T47D (cell line): ENCODE measurements at regions not wholly inside any gene's neighbourhood (a gene's known extent, or its start where the extent isn't known, plus 50 kb on each side); places are given as distances from the start of the nearest gene placed in this dataset.
"Not testable (repeated sequence)": the region's sequence is repeated elsewhere in the genome, so short reads cannot be mapped to it uniquely, and the experiment has no call there.

Experiments used
- DNase-seq, 2 experiments: peaks; one replicate each; pipeline versions ENCODE4 v3.0.0 to v3.0.0-alpha.2; 2011 to 2012; ENCODE audit warnings: low read depth in 1 of 2, low spot score in 1 of 2
- JUND ChIP-seq: IDR thresholded peaks from 2 replicates; pipeline ENCODE4 v1.6.1; 2012; ENCODE audit warnings: low read depth
- in situ Hi-C: cut with HindIII; loops from 2 replicates; pipeline ENCODE4 v1.10.0; 2016; ENCODE audit warnings: low sequenced_read_pairs, low pct_unique_long_range_greater_than_20kb

DNA sequence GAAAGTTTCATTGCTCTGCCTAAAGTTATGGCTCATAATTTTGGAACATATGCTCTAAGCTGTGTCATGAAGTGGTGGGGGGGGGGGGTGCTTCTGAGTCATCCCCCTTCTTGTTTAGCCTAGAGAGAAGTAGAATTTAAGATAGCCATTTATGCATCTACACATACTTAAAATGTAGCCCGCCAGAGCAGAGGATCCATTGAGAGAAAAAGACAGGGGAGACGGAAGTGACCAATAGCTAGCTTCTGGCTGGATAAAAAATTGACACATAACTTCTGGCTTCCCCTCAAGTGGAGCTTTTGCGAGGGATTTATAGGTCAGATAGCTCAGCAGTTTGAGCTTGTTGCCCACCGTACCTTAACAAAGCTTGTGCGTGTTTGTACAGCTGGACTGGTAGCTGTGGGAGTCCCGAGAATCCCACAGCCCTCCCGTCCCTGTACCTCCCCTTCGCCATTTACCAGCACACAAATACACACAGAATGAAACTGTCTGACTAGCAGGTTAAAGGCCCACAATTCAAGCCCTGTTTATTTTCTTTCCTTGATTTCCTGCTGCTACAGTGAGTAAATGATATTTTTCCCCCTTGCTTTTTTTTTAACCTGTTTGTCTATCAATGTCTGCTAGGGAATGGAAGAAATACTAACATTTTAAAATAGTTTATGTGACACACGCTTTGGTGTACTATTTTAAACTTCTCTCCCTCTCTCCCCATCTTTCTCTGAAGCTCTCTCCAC, 232.6 kb upstream of the FERD3L start:
- in situ Hi-C loops, result no loop called here
- no peak for DNase-seq
- no peak for TF ChIP-seq JUND

DNA sequence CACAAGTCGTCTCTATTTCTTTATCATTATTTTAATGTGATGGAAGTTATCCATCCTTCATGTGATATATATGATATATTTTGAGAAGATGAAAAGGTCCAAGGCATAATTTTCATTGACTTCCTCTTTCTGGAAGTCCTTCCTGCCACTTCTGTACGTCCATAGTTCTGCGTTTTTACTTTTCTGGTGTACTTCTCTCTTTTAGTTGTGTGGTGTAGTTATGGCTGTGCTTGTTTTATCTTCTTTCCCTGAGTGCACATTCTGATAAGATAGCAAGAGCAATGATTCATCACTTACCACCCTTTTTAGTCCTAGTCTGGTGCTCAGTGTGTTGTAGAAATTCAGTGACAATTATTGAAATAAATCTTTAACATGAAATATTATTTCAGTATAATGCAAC, 231.3 kb upstream of the FERD3L start:
- no peak for DNase-seq
- in situ Hi-C loops, result no loop called here
- no peak for TF ChIP-seq JUND

- in situ Hi-C loops, result no loop called here
- TF ChIP-seq JUND, result no peak
- peak in 1 of 2 experiments; percentile 28 for DNase-seq
Measured at GRCh38 chr7:19375976-19376375, 230.8 kb upstream of the FERD3L start.

GRCh38 chr7:19373334-19373733, 228.1 kb upstream of the FERD3L start:
- TF ChIP-seq JUND, result no peak
- in situ Hi-C loops, result no loop called here
- DNase-seq, result no peak

GRCh38 chr7:19369806-19370205, 224.6 kb upstream of the FERD3L start:
- no peak for TF ChIP-seq JUND
- peak in 1 of 2 experiments; percentile 59 for DNase-seq
- in situ Hi-C loops, result no loop called here

GRCh38 chr7:19369182-19369581, 224.0 kb upstream of the FERD3L start:
- no peak for TF ChIP-seq JUND
- in situ Hi-C loops, result no loop called here

GRCh38 chr7:19368491-19368925, 223.3 kb upstream of the FERD3L start:
- DNase-seq, result no peak
- in situ Hi-C loops, result no loop called here
- TF ChIP-seq JUND, result no peak

More at GRCh38 chr7:19369182-19369581, 224.0 kb upstream of the FERD3L start:
- DNase-seq, result no peak

GRCh38 chr7:19364950-19365349, 219.7 kb upstream of the FERD3L start:
- DNase-seq, result no peak
- no peak for TF ChIP-seq JUND
- in situ Hi-C loops, result no loop called here

DNA sequence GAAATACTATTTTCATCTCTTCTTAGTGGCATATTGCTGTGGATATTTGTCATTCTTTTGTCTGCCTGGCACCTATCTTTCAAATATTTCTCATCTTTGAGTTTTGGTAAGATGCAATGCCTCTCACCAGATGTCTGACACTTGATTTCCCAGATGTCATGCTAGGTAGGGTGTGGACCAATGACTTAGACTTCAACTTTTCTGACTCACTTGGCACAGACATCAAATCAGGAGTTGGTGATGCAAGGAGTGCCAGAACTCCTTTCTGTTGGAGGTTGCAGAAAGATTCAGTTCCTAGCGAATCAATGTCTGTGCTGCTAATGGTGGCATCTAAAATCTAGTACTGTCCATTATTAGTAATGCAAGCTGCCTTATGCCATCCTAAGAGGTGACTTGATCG, 216.9 kb upstream of the FERD3L start:
- in situ Hi-C loops, result no loop called here
- no peak for TF ChIP-seq JUND
- DNase-seq, result no peak

- in situ Hi-C loops, result no loop called here
- DNase-seq, result no peak
Measured at GRCh38 chr7:19353180-19353579, 208.0 kb upstream of the FERD3L start.

DNA sequence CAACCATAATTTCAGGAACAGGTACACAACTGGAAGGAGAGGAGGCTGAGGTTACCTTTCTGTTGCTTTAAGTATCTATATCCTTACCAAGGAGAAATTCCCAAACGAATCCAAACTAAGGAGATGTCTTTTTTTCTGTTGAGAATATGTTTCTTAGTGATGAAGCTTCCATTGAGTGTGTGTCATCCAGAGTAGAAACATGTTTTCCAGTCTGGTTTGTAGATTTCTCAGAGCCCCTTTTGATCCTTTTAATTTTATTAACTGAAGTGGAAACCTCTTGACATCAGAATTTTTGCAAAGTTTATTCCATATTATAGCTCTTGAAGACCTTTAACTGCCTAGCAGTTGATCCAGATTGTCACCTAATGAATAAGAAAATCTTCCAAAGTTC, 207.1 kb upstream of the FERD3L start:
- in situ Hi-C loops, result no loop called here
- no peak for DNase-seq
- no peak for TF ChIP-seq JUND

More at GRCh38 chr7:19353180-19353579, 208.0 kb upstream of the FERD3L start:
- no peak for TF ChIP-seq JUND

- in situ Hi-C loops, result no loop called here
- no peak for TF ChIP-seq JUND
- DNase-seq, result no peak
Measured at GRCh38 chr7:19351341-19352304, 206.4 kb upstream of the FERD3L start.

DNA sequence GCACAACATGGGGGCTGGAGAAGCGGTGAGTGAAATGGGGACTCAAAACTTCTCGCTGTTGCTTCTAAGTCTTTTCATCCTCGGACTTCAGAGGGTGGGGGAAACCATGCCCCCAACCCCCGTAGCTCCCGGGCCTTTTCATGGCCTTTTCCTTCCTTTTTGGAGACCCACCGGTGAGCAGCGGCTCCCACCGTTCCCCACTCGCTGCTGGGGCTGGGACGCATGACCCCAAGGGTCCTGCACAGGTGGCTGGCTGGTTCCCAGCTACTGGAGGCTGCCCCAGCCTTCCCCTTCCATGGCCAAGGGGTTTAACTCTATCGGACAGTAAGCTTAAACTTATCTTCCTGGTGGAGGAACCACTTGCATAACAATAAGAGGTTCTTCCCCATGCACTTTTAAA, 194.3 kb upstream of the FERD3L start:
- in situ Hi-C loops, result no loop called here
- no peak for DNase-seq
- TF ChIP-seq JUND, result no peak

GRCh38 chr7:19338512-19338911, 193.3 kb upstream of the FERD3L start:
- DNase-seq, in situ Hi-C loops: not testable (repeated sequence)
